H9 (cell line): ENCODE measurements at regions not wholly inside any gene's neighbourhood (a gene's known extent, or its start where the extent isn't known, plus 50 kb on each side); places are given as distances from the start of the nearest gene placed in this dataset.

Experiments
- DNase-seq: peaks from one replicate; pipeline ENCODE4 v3.0.0-alpha.2; 2017
- H2AFZ ChIP-seq: one replicate; pipeline ENCODE4 v1.6.1; 2013; ENCODE audit warnings: mild to moderate bottlenecking, low read length, control low read depth, moderate library complexity
- H2AK5ac ChIP-seq: 2 replicates; pipeline ENCODE4 v1.6.1; 2013; ENCODE audit warnings: low read length, control low read depth, mixed read lengths; ENCODE audit not compliant: insufficient read length
- H2BK120ac ChIP-seq: one replicate; pipeline ENCODE4 v1.6.1; 2013; ENCODE audit warnings: low read depth, mild to moderate bottlenecking, low read length, control low read depth, inconsistent platforms; ENCODE audit not compliant: poor library complexity, severe bottlenecking
- H2BK12ac ChIP-seq: 2 replicates; pipeline ENCODE4 v1.6.1; 2013; ENCODE audit warnings: low read length, control low read depth, mixed read lengths, low read depth; ENCODE audit not compliant: insufficient read length
- H2BK15ac ChIP-seq: 2 replicates; pipeline ENCODE4 v1.6.1; 2013; ENCODE audit warnings: low read depth, low read length, control low read depth
- H2BK20ac ChIP-seq: one replicate; pipeline ENCODE4 v1.6.1; 2013; ENCODE audit warnings: low read depth, mild to moderate bottlenecking, low read length, control low read depth, inconsistent platforms; ENCODE audit not compliant: poor library complexity, severe bottlenecking
- H2BK5ac ChIP-seq: 2 replicates; pipeline ENCODE4 v1.6.1; 2013; ENCODE audit warnings: low read length, control low read depth, mixed read lengths; ENCODE audit not compliant: insufficient read length
- H3K14ac ChIP-seq: 2 replicates; pipeline ENCODE4 v1.6.1; 2013; ENCODE audit warnings: low read length, control low read depth; ENCODE audit not compliant: insufficient read depth
- H3K18ac ChIP-seq: 2 replicates; pipeline ENCODE4 v1.6.1; 2013; ENCODE audit warnings: low read depth, mild to moderate bottlenecking, mixed read lengths, low read length, control low read depth; ENCODE audit not compliant: insufficient read length
- H3K23ac ChIP-seq: 2 replicates; pipeline ENCODE4 v1.6.1; 2013; ENCODE audit warnings: low read length, control low read depth, mixed read lengths, low read depth; ENCODE audit not compliant: insufficient read length
- H3K23me2 ChIP-seq: 2 replicates; pipeline ENCODE4 v1.6.1; 2013; ENCODE audit warnings: low read depth, mild to moderate bottlenecking, mixed read lengths, low read length, control low read depth; ENCODE audit not compliant: insufficient read length, poor library complexity, severe bottlenecking
- H3K27ac ChIP-seq: 2 replicates; pipeline ENCODE4 v1.5.1; 2013; ENCODE audit warnings: low read length, control low read depth, mixed read lengths, low read depth; ENCODE audit not compliant: insufficient read length
- H3K27me3 ChIP-seq: 2 replicates; pipeline ENCODE4 v1.6.1; 2013; ENCODE audit warnings: low read length, control low read depth, inconsistent platforms; ENCODE audit not compliant: insufficient read depth
- H3K4ac ChIP-seq: 2 replicates; pipeline ENCODE4 v1.6.1; 2013; ENCODE audit warnings: low read depth, mild to moderate bottlenecking, control low read depth, inconsistent platforms, low read length, moderate library complexity
- H3K4me1 ChIP-seq: 2 replicates; pipeline ENCODE4 v1.6.1; 2013; ENCODE audit warnings: low read length, control low read depth, inconsistent platforms; ENCODE audit not compliant: insufficient read depth
- H3K4me2 ChIP-seq: 2 replicates; pipeline ENCODE4 v1.6.1; 2013; ENCODE audit warnings: low read length, control low read depth, mixed read lengths; ENCODE audit not compliant: insufficient read length, insufficient read depth
- H3K56ac ChIP-seq: 2 replicates; pipeline ENCODE4 v1.6.1; 2013; ENCODE audit warnings: low read depth, mild to moderate bottlenecking, mixed read lengths, low read length, control low read depth; ENCODE audit not compliant: insufficient read length
- H3K79me1 ChIP-seq: 2 replicates; pipeline ENCODE4 v1.6.1; 2013; ENCODE audit warnings: low read depth, mild to moderate bottlenecking, moderate library complexity, low read length, control low read depth, inconsistent platforms; ENCODE audit not compliant: insufficient read depth, poor library complexity, severe bottlenecking
- H3K79me2 ChIP-seq: 2 replicates; pipeline ENCODE4 v1.6.1; 2013; ENCODE audit warnings: low read length, control low read depth, inconsistent platforms; ENCODE audit not compliant: insufficient read depth
- H3K9ac ChIP-seq: 2 replicates; pipeline ENCODE4 v1.6.1; 2013; ENCODE audit warnings: low read length, control low read depth, mixed read lengths; ENCODE audit not compliant: insufficient read length; ENCODE audit errors: extremely low read depth
- H3K9me3 ChIP-seq: one replicate; pipeline ENCODE4 v1.6.1; 2013; ENCODE audit warnings: low read depth, low read length, inconsistent platforms; ENCODE audit not compliant: control insufficient read depth
- H3T11ph ChIP-seq: one replicate; pipeline ENCODE4 v1.6.1; 2013; ENCODE audit warnings: mild to moderate bottlenecking, low read length, control low read depth, inconsistent platforms
- H4K20me1 ChIP-seq: one replicate; pipeline ENCODE4 v1.6.1; 2013; ENCODE audit not compliant: control insufficient read depth, insufficient read length, insufficient read depth
- H4K5ac ChIP-seq: 2 replicates; pipeline ENCODE4 v1.6.1; 2013; ENCODE audit warnings: low read depth, mild to moderate bottlenecking, mixed read lengths, low read length, control low read depth; ENCODE audit not compliant: insufficient read length
- H4K8ac ChIP-seq: replicated peaks from 2 replicates; pipeline ENCODE4 v1.6.1; 2013; ENCODE audit warnings: low read length, control low read depth, mixed read lengths, low read depth; ENCODE audit not compliant: insufficient read length
- H4K91ac ChIP-seq: 2 replicates; pipeline ENCODE4 v1.6.1; 2013; ENCODE audit warnings: low read depth, mild to moderate bottlenecking, moderate library complexity, mixed read lengths, low read length, control low read depth; ENCODE audit not compliant: insufficient read length
- H3K27ac Mint-ChIP-seq, 3 experiments: 2 replicates in 2 of 3; 3 replicates in 1 of 3; pipeline ENCODE4 v1.8.0; 2020 to 2021; ENCODE audit warnings: mixed read lengths in 3 of 3, mild to moderate bottlenecking in 1 of 3, moderate library complexity in 1 of 3
- H3K27me3 Mint-ChIP-seq: 2 replicates; pipeline ENCODE4 v1.8.0; 2021; ENCODE audit warnings: low read depth, mild to moderate bottlenecking, moderate library complexity, mixed read lengths
- H3K36me3 Mint-ChIP-seq, 3 experiments: 2 replicates in 2 of 3; 3 replicates in 1 of 3; pipeline ENCODE4 v1.8.0; 2020 to 2021; ENCODE audit warnings: low read depth in 3 of 3, mixed read lengths in 3 of 3; ENCODE audit not compliant: insufficient read depth in 1 of 3
- H3K4me1 Mint-ChIP-seq, 2 experiments: 2 replicates each; pipeline ENCODE4 v1.8.0; 2020; ENCODE audit warnings: mixed read lengths in 2 of 2
- H3K4me3 Mint-ChIP-seq, 2 experiments: 2 replicates in 1 of 2; 3 replicates in 1 of 2; pipeline ENCODE4 v1.8.0; 2020 to 2021; ENCODE audit warnings: mild to moderate bottlenecking in 2 of 2, mixed read lengths in 2 of 2, moderate library complexity in 1 of 2
- H3K9me3 Mint-ChIP-seq, 2 experiments: 2 replicates in 1 of 2; 3 replicates in 1 of 2; pipeline ENCODE4 v1.8.0; 2020; ENCODE audit warnings: mild to moderate bottlenecking in 2 of 2, mixed read lengths in 2 of 2, moderate library complexity in 1 of 2
- WGBS: extraction: QIAGEN DNeasy Blood & Tissue Kit; methylation state at CpG from one replicate; pipeline ENCODE4 v1.1.7; 2013; ENCODE audit warnings: missing lambda C conversion rate, low lambda C conversion rate, mixed read lengths; ENCODE audit not compliant: insufficient read length; ENCODE audit errors: extremely low coverage; 5-methylcytosine and 5-hydroxymethylcytosine counted together
- TF ChIP-seq, protein P1 (sequence below): fragments of 200-600 bp; sonication (generic); conservative IDR thresholded peaks from 3 replicates; pipeline ENCODE4 v1.8.0; 2021; ENCODE audit warnings: antibody characterized with exemption, mild to moderate bottlenecking

DNA sequence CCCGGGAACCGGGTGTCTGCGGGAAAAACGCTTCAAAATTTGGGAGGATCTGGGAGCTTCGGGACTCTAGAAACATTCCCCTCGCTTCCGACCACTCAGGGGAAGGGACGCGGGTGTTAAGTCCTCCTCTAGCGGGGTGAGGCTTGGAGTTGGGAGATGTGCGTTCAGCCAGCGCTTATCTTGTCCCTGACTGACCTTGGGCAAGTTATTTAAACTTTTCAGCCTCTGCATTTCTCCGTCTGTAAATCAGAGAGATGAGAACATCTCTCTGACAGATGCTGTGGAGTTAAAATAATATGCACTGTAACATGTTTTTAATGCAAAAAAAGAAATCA lies 76.9 kb upstream of the ANO4 start:
- Histone ChIP-seq H3K14ac (no peak overlapping the region), H3K79me1 (no peaks in the 10 kb centered on the region), H3K27ac (no peak overlapping the region), H3K9ac (no peak overlapping the region), H3K79me2 (no peaks in the 10 kb centered on the region), H3K4me2 (peak overlapping the region; percentile 30), H3K27me3 (peaks cover 14% of the 10 kb centered on the region), H2BK12ac (no peak overlapping the region), H4K8ac (no peak overlapping the region), H4K5ac (no peak overlapping the region), H3K4me1 (0 out of 2 replicates have a peak, but pooled peaks cover 2% of the 10 kb centered on the region), H2AK5ac (no peak overlapping the region), H2BK20ac (no peak overlapping the region), H3K4ac (no peak overlapping the region), H2BK15ac (no peak overlapping the region), H4K20me1 (no peaks in the 10 kb centered on the region), H2BK120ac (no peak overlapping the region), H3K18ac (no peak overlapping the region), H3K23me2 (no peaks in the 10 kb centered on the region), H4K91ac (no peak overlapping the region), H3T11ph (no peak overlapping the region), H2AFZ (no peak overlapping the region), H3K23ac (no peak overlapping the region), H2BK5ac (no peak overlapping the region), H3K9me3 (no peaks in the 10 kb centered on the region), H3K56ac (no peak overlapping the region)
- Mint-ChIP-seq H3K4me1 (peaks cover 34 to 47% of the 10 kb centered on the region in 2 experiments), H3K27ac (no peak overlapping the region; a peak in 1 of 7 replicates), H3K27me3 (peaks cover 55% of the 10 kb centered on the region), H3K36me3 (no peaks in the 10 kb centered on the region; a peak in 1 of 7 replicates), H3K9me3 (no peaks in the 10 kb centered on the region), H3K4me3 (peak overlapping the region; percentile 71 to 83)
- WGBS, result no CpG with 5 or more reads among the region's 13 CpGs
- TF ChIP-seq, protein P1, sequence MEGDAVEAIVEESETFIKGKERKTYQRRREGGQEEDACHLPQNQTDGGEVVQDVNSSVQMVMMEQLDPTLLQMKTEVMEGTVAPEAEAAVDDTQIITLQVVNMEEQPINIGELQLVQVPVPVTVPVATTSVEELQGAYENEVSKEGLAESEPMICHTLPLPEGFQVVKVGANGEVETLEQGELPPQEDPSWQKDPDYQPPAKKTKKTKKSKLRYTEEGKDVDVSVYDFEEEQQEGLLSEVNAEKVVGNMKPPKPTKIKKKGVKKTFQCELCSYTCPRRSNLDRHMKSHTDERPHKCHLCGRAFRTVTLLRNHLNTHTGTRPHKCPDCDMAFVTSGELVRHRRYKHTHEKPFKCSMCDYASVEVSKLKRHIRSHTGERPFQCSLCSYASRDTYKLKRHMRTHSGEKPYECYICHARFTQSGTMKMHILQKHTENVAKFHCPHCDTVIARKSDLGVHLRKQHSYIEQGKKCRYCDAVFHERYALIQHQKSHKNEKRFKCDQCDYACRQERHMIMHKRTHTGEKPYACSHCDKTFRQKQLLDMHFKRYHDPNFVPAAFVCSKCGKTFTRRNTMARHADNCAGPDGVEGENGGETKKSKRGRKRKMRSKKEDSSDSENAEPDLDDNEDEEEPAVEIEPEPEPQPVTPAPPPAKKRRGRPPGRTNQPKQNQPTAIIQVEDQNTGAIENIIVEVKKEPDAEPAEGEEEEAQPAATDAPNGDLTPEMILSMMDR, result no peak
- DNase-seq, result no peak
